IMR-90 (cell line): ENCODE measurements at regions not wholly inside any gene's neighbourhood (a gene's known extent, or its start where the extent isn't known, plus 50 kb on each side); places are given as distances from the start of the nearest gene placed in this dataset.

ENCODE experiments used
- ATAC-seq: fragments of 200-7000 bp; cut with Tn5 transposase; 2 replicates; pipeline ENCODE4 v1.9.1; 2020; ENCODE audit warnings: low read depth, mild to moderate bottlenecking, moderate library complexity
- BruUV-seq: library from RNA; stranded (reverse); fragments of 400-500 nt; replicated peaks from 2 replicates; lab custom pipeline; 2021; lab: Mats Ljungman, UMichigan
- CTCF ChIA-PET: fragments of 300-600 bp; formaldehyde crosslinking; extraction: SDS; loops from one replicate; lab custom pipeline; 2021; ENCODE audit warnings: antibody characterized with exemption; lab: Yijun Ruan, JAX
- POLR2A ChIA-PET: fragments of 300-600 bp; sonication (Branson Sonifier 250); formaldehyde crosslinking; loops from one replicate; lab custom pipeline; 2022; ENCODE audit warnings: antibody characterized with exemption; ENCODE audit not compliant: unreplicated experiment; lab: Charles Lee
- DNase-seq: peaks from one replicate; pipeline ENCODE4 v3.0.0; 2013
- H2AFZ ChIP-seq: replicated peaks from 2 replicates; pipeline ENCODE3; 2013; ENCODE audit warnings: low read length, mild to moderate bottlenecking; ENCODE audit not compliant: poor library complexity
- H2AK5ac ChIP-seq: 2 replicates; pipeline ENCODE4 v1.6.1; 2013; ENCODE audit warnings: low read depth, low read length, inconsistent platforms
- H2AK9ac ChIP-seq: replicated peaks from 2 replicates; pipeline ENCODE3; 2013; ENCODE audit warnings: mild to moderate bottlenecking, low read depth, low read length, moderate library complexity; ENCODE audit not compliant: poor library complexity
- H2BK120ac ChIP-seq: 2 replicates; pipeline ENCODE4 v1.6.1; 2013; ENCODE audit warnings: low read depth, low read length, inconsistent platforms
- H2BK15ac ChIP-seq: 3 replicates; pipeline ENCODE4 v1.6.1; 2013; ENCODE audit warnings: low read depth, low read length, inconsistent platforms
- H2BK20ac ChIP-seq: 2 replicates; pipeline ENCODE4 v1.6.1; 2013; ENCODE audit warnings: low read depth, mild to moderate bottlenecking, inconsistent platforms, low read length, moderate library complexity
- H2BK5ac ChIP-seq: 2 replicates; pipeline ENCODE4 v1.6.1; 2013; ENCODE audit warnings: mild to moderate bottlenecking, low read depth, low read length, inconsistent platforms; ENCODE audit not compliant: poor library complexity, severe bottlenecking
- H3K14ac ChIP-seq: replicated peaks from 2 replicates; pipeline ENCODE4 v1.6.1; 2013; ENCODE audit warnings: low read depth, low read length, inconsistent platforms
- H3K18ac ChIP-seq: 2 replicates; pipeline ENCODE4 v1.6.1; 2013; ENCODE audit warnings: low read depth, low read length, control low read depth
- H3K23ac ChIP-seq: 2 replicates; pipeline ENCODE4 v1.6.1; 2013; ENCODE audit warnings: low read depth, low read length, inconsistent platforms
- H3K27ac ChIP-seq: 2 replicates; pipeline ENCODE4 v1.5.1; 2013; ENCODE audit warnings: mild to moderate bottlenecking, control low read depth, low read length; ENCODE audit not compliant: insufficient read depth
- H3K27me3 ChIP-seq: 2 replicates; pipeline ENCODE4 v1.6.1; 2013; ENCODE audit warnings: low read length; ENCODE audit not compliant: control insufficient read depth, insufficient read depth
- H3K36me3 ChIP-seq: 2 replicates; pipeline ENCODE4 v1.6.1; 2013; ENCODE audit warnings: low read length, mixed read lengths; ENCODE audit not compliant: control insufficient read depth, insufficient read depth
- H3K4ac ChIP-seq: 2 replicates; pipeline ENCODE4 v1.6.1; 2013; ENCODE audit warnings: low read depth, low read length, inconsistent platforms
- H3K4me1 ChIP-seq: 2 replicates; pipeline ENCODE4 v1.6.1; 2013; ENCODE audit warnings: low read length, mixed read lengths; ENCODE audit not compliant: control insufficient read depth, insufficient read depth
- H3K4me2 ChIP-seq: 2 replicates; pipeline ENCODE4 v1.6.1; 2013; ENCODE audit warnings: low read depth, mild to moderate bottlenecking, control low read depth, low read length, moderate library complexity
- H3K4me3 ChIP-seq: 2 replicates; pipeline ENCODE4 v1.5.1; 2013; ENCODE audit warnings: low read depth, mild to moderate bottlenecking, control low read depth, low read length, moderate library complexity; ENCODE audit not compliant: insufficient read depth
- H3K56ac ChIP-seq: 2 replicates; pipeline ENCODE4 v1.6.1; 2013; ENCODE audit warnings: low read length, inconsistent platforms; ENCODE audit not compliant: insufficient read depth; ENCODE audit errors: extremely low read depth
- H3K79me1 ChIP-seq, 2 experiments: 2 replicates each; pipeline ENCODE4 v1.6.1; 2013; ENCODE audit warnings: low read length in 2 of 2, inconsistent platforms in 1 of 2, low read depth in 1 of 2
- H3K9ac ChIP-seq: 2 replicates; pipeline ENCODE4 v1.6.1; 2013; ENCODE audit warnings: low read depth, low read length, control low read depth
- H3K9me1 ChIP-seq: 2 replicates; pipeline ENCODE4 v1.6.1; 2013; ENCODE audit warnings: low read length, inconsistent platforms; ENCODE audit not compliant: insufficient read depth
- H3K9me3 ChIP-seq: 2 replicates; pipeline ENCODE4 v1.6.1; 2013; ENCODE audit warnings: low read length; ENCODE audit not compliant: control insufficient read depth, insufficient read depth
- H4K20me1 ChIP-seq: 2 replicates; pipeline ENCODE4 v1.6.1; 2013; ENCODE audit warnings: low read length, inconsistent platforms; ENCODE audit not compliant: insufficient read depth
- H4K5ac ChIP-seq: 2 replicates; pipeline ENCODE4 v1.6.1; 2013; ENCODE audit warnings: mild to moderate bottlenecking, low read depth, low read length, control low read depth
- H4K8ac ChIP-seq, 2 experiments: 2 replicates each; pipeline ENCODE4 v1.6.1; 2013; ENCODE audit warnings: low read depth in 2 of 2, low read length in 2 of 2, control low read depth in 1 of 2, inconsistent platforms in 1 of 2
- H4K91ac ChIP-seq: 2 replicates; pipeline ENCODE4 v1.6.1; 2013; ENCODE audit warnings: low read depth, low read length, inconsistent platforms; ENCODE audit not compliant: insufficient read depth
- BHLHE40 ChIP-seq: fragments of 150-350 bp; IDR thresholded peaks from 2 replicates; pipeline ENCODE4 v1.6.1; 2016; ENCODE audit warnings: mild to moderate bottlenecking, low read depth, low read length
- CEBPB ChIP-seq: IDR thresholded peaks from 2 replicates; pipeline ENCODE4 v1.6.1; 2012; ENCODE audit warnings: low read depth, low read length, improper control_type of control experiment
- CHD1 ChIP-seq: IDR thresholded peaks from 2 replicates; pipeline ENCODE4 v1.6.1; 2012; ENCODE audit warnings: low read depth, low read length, improper control_type of control experiment
- CTCF ChIP-seq: conservative IDR thresholded peaks from 2 replicates; pipeline ENCODE4 v1.5.1; 2012; ENCODE audit warnings: mild to moderate bottlenecking, low read depth, low read length, improper control_type of control experiment
- MAZ ChIP-seq: IDR thresholded peaks from 2 replicates; pipeline ENCODE4 v1.6.1; 2012; ENCODE audit warnings: low read depth, mild to moderate bottlenecking, low read length, improper control_type of control experiment, moderate library complexity, borderline replicate concordance
- MXI1 ChIP-seq: IDR thresholded peaks from 2 replicates; pipeline ENCODE4 v1.6.1; 2012; ENCODE audit warnings: low read depth, mild to moderate bottlenecking, low read length, moderate library complexity, borderline replicate concordance
- RFX5 ChIP-seq: IDR thresholded peaks from 2 replicates; pipeline ENCODE4 v1.8.0; 2012; ENCODE audit warnings: low read depth, mild to moderate bottlenecking, low read length, moderate library complexity
- SMC3 ChIP-seq: fragments of 150-350 bp; IDR thresholded peaks from 2 replicates; pipeline ENCODE4 v1.6.1; 2016; ENCODE audit warnings: low read depth, mild to moderate bottlenecking, antibody characterized with exemption, low read length, moderate library complexity
- USF2 ChIP-seq: fragments of 150-350 bp; IDR thresholded peaks from 2 replicates; pipeline ENCODE4 v1.6.1; 2017; ENCODE audit warnings: mild to moderate bottlenecking, antibody characterized with exemption, low read length, low read depth
- WGBS, 2 experiments: methylation state at CpG; one replicate each; pipeline versions ENCODE4 v1.1.5 to v1.1.7; 2013; ENCODE audit warnings: missing lambda C conversion rate in 2 of 2; ENCODE audit not compliant: insufficient read length in 1 of 2; ENCODE audit errors: extremely low coverage in 2 of 2; 5-methylcytosine and 5-hydroxymethylcytosine counted together
- dilution Hi-C: fragments of 300-500 bp; cut with HindIII; formaldehyde crosslinking; loops from one replicate; pipeline ENCODE4 v1.14.3; 2018; ENCODE audit warnings: low sequenced_read_pairs; ENCODE audit not compliant: unreplicated experiment
- in situ Hi-C: fragments of 300-500 bp; cut with MboI; formaldehyde crosslinking; loops from 3 replicates; pipeline ENCODE4 v1.14.3; 2019; ENCODE audit warnings: low sequenced_read_pairs, inconsistent platforms, mixed read lengths
- intact Hi-C: fragments of 100-400 bp; cut with micrococcal nuclease; formaldehyde crosslinking; loops from 2 replicates; pipeline ENCODE4 v1.10.0; 2022

GRCh38 chr2:71951718-71952404, 195.8 kb downstream of the CYP26B1 start:
- no TSS peak for BruUV-seq
- dilution Hi-C loops = no loop called here
- WGBS, 2 experiments = 95% methylated on average over 2 of the region's 3 CpGs; no CpG with 5 or more reads in 1 of the 2 experiments

More at GRCh38 chr2:71951718-71952404, 195.8 kb downstream of the CYP26B1 start:
- Histone ChIP-seq H3K14ac (no peak overlapping the region), H4K20me1 (no peaks in the 10 kb centered on the region), H2AFZ (no peak overlapping the region), H3K4me1 (no peaks in the 10 kb centered on the region), H2BK120ac (no peak overlapping the region), H3K56ac (no peak overlapping the region), H2AK5ac (no peak overlapping the region), H2BK5ac (no peak overlapping the region), H3K36me3 (no peaks in the 10 kb centered on the region), H3K9me1 (no peaks in the 10 kb centered on the region), H3K4me2 (no peak overlapping the region), H3K9ac (no peak overlapping the region), H2BK20ac (no peak overlapping the region), H4K91ac (no peak overlapping the region), H4K5ac (no peak overlapping the region), H3K27me3 (peaks cover 2% of the 10 kb centered on the region; the same call in 1 of the 2 replicates), H3K4ac (no peak overlapping the region), H2BK15ac (no peak overlapping the region), H4K8ac (no peak overlapping the region), H3K79me1 (no peaks in the 10 kb centered on the region), H2AK9ac (no peak overlapping the region), H3K23ac (no peak overlapping the region), H3K27ac (no peak overlapping the region), H3K9me3 (no peaks in the 10 kb centered on the region), H3K18ac (no peak overlapping the region), H3K4me3 (no peak overlapping the region)
- in situ Hi-C loops (no loop called here), intact Hi-C loops (no loop called here)
- DNase-seq (no peak), ATAC-seq (no peak)
- POLR2A ChIA-PET = no interaction called here
- TF ChIP-seq USF2 (no peak), CEBPB (no peak), RFX5 (no peak), SMC3 (no peak), BHLHE40 (no peak), MXI1 (no peak), CTCF (no peak), MAZ (no peak), CHD1 (no peak)
- CTCF ChIA-PET = no interaction called here
